Mucosa of rectum (tissue), 2 donors: ENCODE measurements at regions not wholly inside any gene's neighbourhood (a gene's known extent, or its start where the extent isn't known, plus 50 kb on each side); places are given as distances from the start of the nearest gene placed in this dataset.

Experiments
- H3K27ac ChIP-seq, 2 donors: one replicate each; pipeline ENCODE4 v1.7.0; 2013; ENCODE audit warnings: inconsistent platforms in 2 of 2, low read depth in 2 of 2, low read length in 2 of 2
- H3K27me3 ChIP-seq, 2 donors: one replicate each; pipeline ENCODE4 v1.7.0; 2013; ENCODE audit warnings: low read length in 2 of 2; ENCODE audit not compliant: control insufficient read depth in 2 of 2, insufficient read depth in 2 of 2
- H3K36me3 ChIP-seq, 2 donors: one replicate each; pipeline ENCODE4 v1.7.0; 2013; ENCODE audit warnings: low read length in 2 of 2; ENCODE audit not compliant: control insufficient read depth in 2 of 2, insufficient read depth in 2 of 2
- H3K4me1 ChIP-seq, 2 donors: one replicate each; pipeline ENCODE4 v1.7.0; 2013; ENCODE audit warnings: low read length in 2 of 2, mild to moderate bottlenecking in 1 of 2; ENCODE audit not compliant: control insufficient read depth in 2 of 2, insufficient read depth in 2 of 2
- H3K4me3 ChIP-seq, 2 donors: one replicate each; pipeline ENCODE4 v1.7.0; 2013; ENCODE audit warnings: low read length in 2 of 2
- H3K9ac ChIP-seq, 2 donors: one replicate each; pipeline ENCODE4 v1.7.0; 2013; ENCODE audit warnings: low read length in 2 of 2, low read depth in 1 of 2, mild to moderate bottlenecking in 1 of 2
- H3K9me3 ChIP-seq, 2 donors: one replicate each; pipeline ENCODE4 v1.7.0; 2013; ENCODE audit warnings: low read length in 2 of 2; ENCODE audit not compliant: control insufficient read depth in 2 of 2
- donor health status: healthy.
- donor health status: Normal muscosa, but diverticular disease.

DNA sequence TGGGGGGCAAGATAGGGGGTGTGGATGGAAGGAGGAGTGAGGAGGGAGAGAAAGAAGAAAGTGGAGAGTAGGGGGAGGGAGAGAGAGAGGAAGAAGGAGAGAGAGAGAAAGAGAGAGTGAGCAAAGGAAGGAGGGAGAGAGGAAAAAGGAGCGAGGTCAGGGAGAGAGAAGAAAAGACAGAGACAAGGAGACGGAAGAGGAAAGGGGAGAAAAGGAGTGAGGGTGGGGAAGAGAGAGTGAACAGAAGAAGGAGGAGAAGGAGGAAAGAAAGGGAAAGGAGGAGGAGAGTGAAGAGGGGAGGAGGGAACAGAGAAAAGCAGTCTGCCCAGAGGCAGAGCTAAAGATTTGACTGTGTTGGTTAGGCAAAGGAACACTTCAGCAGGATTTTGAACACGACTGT is 181.6 kb downstream of the MID1IP1 start:
- H3K4me3 ChIP-seq: no peak overlapping the region
- H3K9ac ChIP-seq: no peak overlapping the region
- H3K27ac ChIP-seq: no peak overlapping the region
- no peaks in the 10 kb centered on the region for H3K36me3 ChIP-seq
- no peaks in the 10 kb centered on the region for H3K27me3 ChIP-seq
- H3K4me1 ChIP-seq: peaks cover 0 to 15% of the 10 kb centered on the region in 2 donors
- no peaks in the 10 kb centered on the region for H3K9me3 ChIP-seq

- no peak overlapping the region for H3K4me3 ChIP-seq
- no peaks in the 10 kb centered on the region for H3K27me3 ChIP-seq
- H3K9ac ChIP-seq: no peak overlapping the region
- no peaks in the 10 kb centered on the region for H3K9me3 ChIP-seq
- H3K27ac ChIP-seq: no peak overlapping the region
- no peaks in the 10 kb centered on the region for H3K36me3 ChIP-seq
- peaks cover 0 to 15% of the 10 kb centered on the region in 2 donors for H3K4me1 ChIP-seq
Measured at GRCh38 chrX:38985375-38985774, 184.1 kb downstream of the MID1IP1 start.

DNA sequence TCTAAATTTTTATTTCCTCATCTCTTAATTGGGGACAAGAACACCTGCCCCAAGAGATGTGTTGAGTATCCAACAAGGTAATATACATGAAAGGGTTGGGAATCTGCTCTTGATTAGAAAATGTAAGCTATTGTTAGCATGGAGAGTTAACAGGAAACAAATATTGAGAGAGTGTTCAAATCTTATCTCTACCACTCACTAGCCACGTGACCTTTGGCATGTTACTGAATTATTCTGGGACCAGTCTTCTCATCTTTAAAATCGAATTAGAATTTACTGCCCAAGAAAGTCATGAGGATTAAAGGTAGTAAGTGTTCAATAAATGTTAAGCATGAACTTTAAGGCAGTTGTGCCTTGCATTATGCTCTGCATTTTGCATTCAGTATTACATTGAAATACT is 184.7 kb downstream of the MID1IP1 start:
- Histone ChIP-seq H3K36me3 (no peaks in the 10 kb centered on the region), H3K27me3 (no peaks in the 10 kb centered on the region), H3K9me3 (no peaks in the 10 kb centered on the region), H3K4me1 (peaks cover 0 to 15% of the 10 kb centered on the region in 2 donors), H3K27ac (no peak overlapping the region), H3K4me3 (no peak overlapping the region), H3K9ac (no peak overlapping the region)

GRCh38 chrX:38986586-38986985 is 185.3 kb downstream of the MID1IP1 start:
- peaks cover 0 to 15% of the 10 kb centered on the region in 2 donors for H3K4me1 ChIP-seq
- no peak overlapping the region for H3K4me3 ChIP-seq
- no peaks in the 10 kb centered on the region for H3K27me3 ChIP-seq
- H3K9me3 ChIP-seq: no peaks in the 10 kb centered on the region
- H3K36me3 ChIP-seq: no peaks in the 10 kb centered on the region
- no peak overlapping the region for H3K9ac ChIP-seq
- H3K27ac ChIP-seq: peak overlapping the region in 1 of 2 donors; percentile 25

- H3K9me3 ChIP-seq: no peaks in the 10 kb centered on the region
- peak overlapping the region in 1 of 2 donors; percentile 25 for H3K27ac ChIP-seq
- H3K27me3 ChIP-seq: no peaks in the 10 kb centered on the region
- H3K36me3 ChIP-seq: no peaks in the 10 kb centered on the region
- no peak overlapping the region for H3K9ac ChIP-seq
- H3K4me3 ChIP-seq: no peak overlapping the region
- peaks cover 0 to 11% of the 10 kb centered on the region in 2 donors for H3K4me1 ChIP-seq
Measured at GRCh38 chrX:38987198-38987651, 186.0 kb downstream of the MID1IP1 start.

- no peak overlapping the region for H3K4me3 ChIP-seq
- no peaks in the 10 kb centered on the region for H3K27me3 ChIP-seq
- no peak overlapping the region for H3K9ac ChIP-seq
- H3K36me3 ChIP-seq: no peaks in the 10 kb centered on the region
- H3K27ac ChIP-seq: peak overlapping the region in 1 of 2 donors; percentile 49
- H3K4me1 ChIP-seq: peaks cover 0 to 9% of the 10 kb centered on the region in 2 donors
- H3K9me3 ChIP-seq: no peaks in the 10 kb centered on the region
Measured at GRCh38 chrX:38988301-38988700, 187.0 kb downstream of the MID1IP1 start.

DNA sequence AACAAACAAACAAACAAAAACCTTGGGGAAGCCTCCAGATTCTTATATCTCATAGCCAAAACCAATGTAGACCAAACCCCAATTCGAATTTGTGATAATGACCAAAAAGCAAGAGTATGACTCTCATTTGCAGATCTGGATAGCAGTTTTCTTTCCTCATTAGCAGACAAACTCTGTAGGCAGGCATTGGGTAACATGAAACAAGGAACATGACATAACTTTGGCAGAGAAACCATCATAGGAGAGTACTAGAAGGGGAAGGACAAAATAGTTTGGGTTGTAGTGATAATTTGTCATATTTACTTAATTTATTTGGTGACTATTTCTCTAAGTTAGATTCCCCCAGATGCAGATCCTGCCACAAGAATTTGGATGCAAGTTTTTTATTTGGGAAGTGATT is 187.8 kb downstream of the MID1IP1 start:
- Histone ChIP-seq H3K27me3 (no peaks in the 10 kb centered on the region), H3K36me3 (no peaks in the 10 kb centered on the region), H3K27ac (no peak overlapping the region)

DNA sequence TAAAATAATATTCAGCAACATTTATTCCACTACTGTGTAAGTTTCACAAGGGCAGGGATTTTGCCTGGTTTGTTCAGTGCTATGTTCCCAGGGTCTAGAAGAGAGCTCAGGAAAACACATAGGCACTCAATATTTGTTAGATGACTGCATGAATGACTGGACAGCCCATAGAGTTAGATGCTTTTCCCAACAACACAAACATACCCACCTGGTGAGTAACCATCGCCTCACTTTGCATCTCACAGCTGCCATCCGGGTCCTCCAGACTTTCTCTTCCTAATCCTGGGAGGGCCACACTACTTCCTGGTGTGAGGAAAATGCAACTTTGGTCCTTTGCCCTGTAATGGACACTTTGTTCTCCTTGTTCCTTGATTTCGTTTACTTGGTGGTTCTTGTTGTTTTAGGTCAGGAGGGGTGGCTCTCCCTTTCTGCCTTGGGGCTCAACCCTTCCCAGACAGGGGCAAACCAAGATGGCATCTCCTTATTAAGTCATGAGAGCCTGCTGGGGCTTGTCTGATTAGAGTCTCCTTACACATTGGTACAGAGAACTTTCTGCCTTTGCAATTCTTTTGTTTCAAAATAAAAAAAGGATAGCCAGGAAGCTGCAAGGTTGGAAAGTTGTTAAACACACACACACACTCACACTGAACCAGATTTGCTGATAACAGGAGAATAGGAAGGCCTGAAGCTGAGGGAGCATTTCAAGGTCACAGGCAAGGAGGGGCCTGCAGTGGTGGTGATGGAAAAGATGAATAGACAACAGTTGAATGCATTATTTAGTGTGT is 190.6 kb downstream of the MID1IP1 start:
- Histone ChIP-seq H3K4me1 (peaks cover 0 to 3% of the 10 kb centered on the region in 2 donors), H3K27ac (no peak overlapping the region), H3K36me3 (no peaks in the 10 kb centered on the region), H3K27me3 (no peaks in the 10 kb centered on the region), H3K9ac (no peak overlapping the region), H3K4me3 (no peak overlapping the region), H3K9me3 (no peaks in the 10 kb centered on the region)

More for the DNA sequence above, 187.8 kb downstream of the MID1IP1 start:
- Histone ChIP-seq H3K9me3 (no peaks in the 10 kb centered on the region), H3K4me3 (no peak overlapping the region), H3K9ac (no peak overlapping the region), H3K4me1 (peaks cover 0 to 9% of the 10 kb centered on the region in 2 donors)

DNA sequence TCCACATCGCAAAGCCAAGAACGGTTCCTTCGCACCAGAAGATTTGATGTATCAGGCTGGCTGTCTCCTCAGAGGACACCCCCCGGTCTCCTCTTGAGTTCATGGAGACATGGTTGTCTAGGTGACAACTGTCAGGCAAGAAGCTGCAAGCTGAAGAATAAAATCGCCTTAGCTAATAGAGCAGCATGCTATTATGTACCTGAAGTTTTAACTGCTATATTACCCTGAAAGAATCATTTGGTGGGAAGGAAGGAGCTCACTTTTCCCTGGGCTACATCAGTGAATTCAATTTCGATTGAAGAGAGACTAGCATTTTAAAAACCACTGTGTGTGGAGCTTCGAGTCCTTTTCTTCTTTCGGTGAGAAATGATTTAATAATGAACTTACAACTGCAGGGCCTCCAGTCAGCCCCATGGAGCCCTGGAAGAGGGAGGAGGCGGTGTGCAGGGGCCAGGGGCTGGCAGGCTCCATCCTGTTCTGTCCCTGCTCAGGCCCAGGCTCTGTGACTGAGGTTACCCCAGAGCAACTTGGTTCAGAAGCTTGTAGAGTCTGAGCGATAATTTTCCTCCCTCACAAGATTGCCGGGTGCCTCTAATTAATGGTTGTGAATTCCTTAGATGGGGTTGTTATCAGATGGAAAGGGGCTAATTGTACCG is 191.3 kb downstream of the MID1IP1 start:
- Histone ChIP-seq H3K27me3 (no peaks in the 10 kb centered on the region), H3K27ac (no peak overlapping the region), H3K36me3 (no peaks in the 10 kb centered on the region), H3K9ac (no peak overlapping the region), H3K4me1 (no peaks in the 10 kb centered on the region), H3K9me3 (no peaks in the 10 kb centered on the region), H3K4me3 (no peak overlapping the region)

DNA sequence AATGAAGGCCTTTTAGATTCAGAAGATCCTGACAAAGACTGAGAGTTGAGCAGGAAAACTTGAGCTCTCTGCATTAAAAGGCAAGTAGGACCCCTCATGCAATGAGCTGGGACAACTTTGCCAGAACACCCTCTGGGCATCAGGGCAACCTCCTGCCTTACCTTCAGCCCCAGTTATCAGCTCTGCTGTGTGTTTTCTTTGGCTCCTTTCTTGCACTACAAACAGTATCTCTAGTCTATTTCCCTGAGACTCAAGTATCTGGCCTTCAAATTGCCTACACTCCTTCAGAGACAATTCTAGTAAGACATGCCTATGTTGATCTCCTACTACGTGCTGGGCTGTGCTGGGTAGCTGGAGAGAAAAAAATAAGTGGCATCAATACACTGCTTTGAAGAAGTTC is 192.2 kb downstream of the MID1IP1 start:
- no peaks in the 10 kb centered on the region for H3K36me3 ChIP-seq
- no peaks in the 10 kb centered on the region for H3K4me1 ChIP-seq
- no peak overlapping the region for H3K9ac ChIP-seq
- H3K27me3 ChIP-seq: no peaks in the 10 kb centered on the region
- no peaks in the 10 kb centered on the region for H3K9me3 ChIP-seq
- H3K4me3 ChIP-seq: no peak overlapping the region
- no peak overlapping the region for H3K27ac ChIP-seq
